ENCODE measurements at regions not wholly inside any gene's neighbourhood (a gene's known extent, or its start where the extent isn't known, plus 50 kb on each side); places are given as distances from the start of the nearest gene placed in this dataset.

GRCh38 chr4:10974371-10974770, 289.8 kb upstream of the CLNK start:
- Histone ChIP-seq H3K4me1 (ENCODE audit: insufficient read depth, low read length, poor library complexity, severe bottlenecking) (peaks cover 14% of the 10 kb centered on the region), H2AFZ (ENCODE audit: low read length) (no peak overlapping the region), H3F3A (ENCODE audit: low read depth) (no peaks in the 10 kb centered on the region), H3K4me2 (ENCODE audit: low read depth, low read length, poor library complexity, severe bottlenecking) (no peak overlapping the region), H4K20me1 (ENCODE audit: insufficient read depth, low read length, poor library complexity, severe bottlenecking) (no peaks in the 10 kb centered on the region), H3K9me3 (ENCODE audit: insufficient read depth, low read depth, low read length) (no peaks in the 10 kb centered on the region), H3K36me3 (ENCODE audit: insufficient read depth, low read length) (no peaks in the 10 kb centered on the region; the same call in 1 of the 2 replicates), H3K4me3 (ENCODE audit: low read length, poor library complexity, severe bottlenecking) (no peak overlapping the region), H3K9me2 (replicated peaks; ENCODE audit: low read depth, low read length) (no peaks in the 10 kb centered on the region), H3K9ac (ENCODE audit: low read depth, low read length, poor library complexity, severe bottlenecking) (no peak overlapping the region), H3K27me3 (ENCODE audit: insufficient read depth, low read length, poor library complexity, severe bottlenecking) (no peaks in the 10 kb centered on the region), H3K79me2 (ENCODE audit: insufficient read depth, low read length) (no peaks in the 10 kb centered on the region)
- TF ChIP-seq EZH2phosphoT487 (IDR thresholded peaks at IDR 0.05; ENCODE audit: borderline replicate concordance), result no peak
- TF ChIP-seq, protein P1, sequence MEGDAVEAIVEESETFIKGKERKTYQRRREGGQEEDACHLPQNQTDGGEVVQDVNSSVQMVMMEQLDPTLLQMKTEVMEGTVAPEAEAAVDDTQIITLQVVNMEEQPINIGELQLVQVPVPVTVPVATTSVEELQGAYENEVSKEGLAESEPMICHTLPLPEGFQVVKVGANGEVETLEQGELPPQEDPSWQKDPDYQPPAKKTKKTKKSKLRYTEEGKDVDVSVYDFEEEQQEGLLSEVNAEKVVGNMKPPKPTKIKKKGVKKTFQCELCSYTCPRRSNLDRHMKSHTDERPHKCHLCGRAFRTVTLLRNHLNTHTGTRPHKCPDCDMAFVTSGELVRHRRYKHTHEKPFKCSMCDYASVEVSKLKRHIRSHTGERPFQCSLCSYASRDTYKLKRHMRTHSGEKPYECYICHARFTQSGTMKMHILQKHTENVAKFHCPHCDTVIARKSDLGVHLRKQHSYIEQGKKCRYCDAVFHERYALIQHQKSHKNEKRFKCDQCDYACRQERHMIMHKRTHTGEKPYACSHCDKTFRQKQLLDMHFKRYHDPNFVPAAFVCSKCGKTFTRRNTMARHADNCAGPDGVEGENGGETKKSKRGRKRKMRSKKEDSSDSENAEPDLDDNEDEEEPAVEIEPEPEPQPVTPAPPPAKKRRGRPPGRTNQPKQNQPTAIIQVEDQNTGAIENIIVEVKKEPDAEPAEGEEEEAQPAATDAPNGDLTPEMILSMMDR (conservative IDR thresholded peaks at IDR 0.05; ENCODE audit: low read length), result no peak

- no peak overlapping the region for H2AFZ ChIP-seq (ENCODE audit: low read length)
- no peak overlapping the region for H3K9ac ChIP-seq (ENCODE audit: low read depth, low read length, poor library complexity, severe bottlenecking)
- no peak for TF ChIP-seq EZH2phosphoT487 (IDR thresholded peaks at IDR 0.05; ENCODE audit: borderline replicate concordance)
- TF ChIP-seq, protein P1 (conservative IDR thresholded peaks at IDR 0.05; ENCODE audit: low read length), result no peak
- no peak overlapping the region for H3K4me2 ChIP-seq (ENCODE audit: low read depth, low read length, poor library complexity, severe bottlenecking)
- no peaks in the 10 kb centered on the region for H3K27me3 ChIP-seq (ENCODE audit: insufficient read depth, low read length, poor library complexity, severe bottlenecking)
- peaks cover 14% of the 10 kb centered on the region for H3K4me1 ChIP-seq (ENCODE audit: insufficient read depth, low read length, poor library complexity, severe bottlenecking)
- no peaks in the 10 kb centered on the region for H3K9me3 ChIP-seq (ENCODE audit: insufficient read depth, low read depth, low read length)
- no peaks in the 10 kb centered on the region for H3K79me2 ChIP-seq (ENCODE audit: insufficient read depth, low read length)
- H3K4me3 ChIP-seq (ENCODE audit: low read length, poor library complexity, severe bottlenecking), result no peak overlapping the region
- H3F3A ChIP-seq (ENCODE audit: low read depth), result no peaks in the 10 kb centered on the region
- no peaks in the 10 kb centered on the region for H3K9me2 ChIP-seq (replicated peaks; ENCODE audit: low read depth, low read length)
- H3K36me3 ChIP-seq (ENCODE audit: insufficient read depth, low read length), result no peaks in the 10 kb centered on the region; the same call in 1 of the 2 replicates
- H4K20me1 ChIP-seq (ENCODE audit: insufficient read depth, low read length, poor library complexity, severe bottlenecking), result no peaks in the 10 kb centered on the region
Measured at GRCh38 chr4:10973686-10974085, 289.1 kb upstream of the CLNK start.

- no peaks in the 10 kb centered on the region for H3F3A ChIP-seq (ENCODE audit: low read depth)
- no peak overlapping the region for H3K9ac ChIP-seq (ENCODE audit: low read depth, low read length, poor library complexity, severe bottlenecking)
- H3K4me3 ChIP-seq (ENCODE audit: low read length, poor library complexity, severe bottlenecking), result no peak overlapping the region
- H4K20me1 ChIP-seq (ENCODE audit: insufficient read depth, low read length, poor library complexity, severe bottlenecking), result no peaks in the 10 kb centered on the region
- no peaks in the 10 kb centered on the region for H3K79me2 ChIP-seq (ENCODE audit: insufficient read depth, low read length)
- H3K9me3 ChIP-seq (ENCODE audit: insufficient read depth, low read depth, low read length), result no peaks in the 10 kb centered on the region
- H2AFZ ChIP-seq (ENCODE audit: low read length), result no peak overlapping the region
- H3K36me3 ChIP-seq (ENCODE audit: insufficient read depth, low read length), result no peaks in the 10 kb centered on the region; the same call in 1 of the 2 replicates
- TF ChIP-seq, protein P1 (conservative IDR thresholded peaks at IDR 0.05; ENCODE audit: low read length), result no peak
- TF ChIP-seq EZH2phosphoT487 (IDR thresholded peaks at IDR 0.05; ENCODE audit: borderline replicate concordance), result no peak
- H3K9me2 ChIP-seq (replicated peaks; ENCODE audit: low read depth, low read length), result no peaks in the 10 kb centered on the region
- peaks cover 14% of the 10 kb centered on the region for H3K4me1 ChIP-seq (ENCODE audit: insufficient read depth, low read length, poor library complexity, severe bottlenecking)
- no peak overlapping the region for H3K4me2 ChIP-seq (ENCODE audit: low read depth, low read length, poor library complexity, severe bottlenecking)
- H3K27me3 ChIP-seq (ENCODE audit: insufficient read depth, low read length, poor library complexity, severe bottlenecking), result no peaks in the 10 kb centered on the region
Measured at GRCh38 chr4:10971800-10972401, 287.3 kb upstream of the CLNK start.

Data from Loucy (cell line).